Gastroesophageal sphincter (tissue), 3 donors: ENCODE measurements at regions not wholly inside any gene's neighbourhood (a gene's known extent, or its start where the extent isn't known, plus 50 kb on each side); places are given as distances from the start of the nearest gene placed in this dataset.

Source experiments
- EP300 ChIP-seq: sonication (generic); formaldehyde crosslinking; IDR thresholded peaks from one replicate; pipeline ENCODE4 v1.6.1; 2017; ENCODE audit warnings: antibody characterized with exemption, mild to moderate bottlenecking
- POLR2A ChIP-seq, 2 donors: fragments of 450-650 bp; IDR thresholded peaks; one replicate each; pipeline ENCODE4 v1.6.1; 2017; ENCODE audit warnings: antibody characterized with exemption in 2 of 2, mild to moderate bottlenecking in 2 of 2, moderate library complexity in 1 of 2
- POLR2AphosphoS5 ChIP-seq: sonication (generic); formaldehyde crosslinking; IDR thresholded peaks from one replicate; pipeline ENCODE4 v1.6.1; 2017; ENCODE audit warnings: antibody characterized with exemption
- TF ChIP-seq, protein P1 (sequence below), 4 experiments: fragments of 200-600 bp in 2 of 4; fragments of 450-650 bp in 2 of 4; sonication (generic) in 1 of 4; IDR thresholded peaks; one replicate each; pipeline ENCODE4 v1.5.1; 2017 to 2019; ENCODE audit warnings: antibody characterized with exemption in 4 of 4, mild to moderate bottlenecking in 2 of 4, moderate library complexity in 2 of 4

DNA sequence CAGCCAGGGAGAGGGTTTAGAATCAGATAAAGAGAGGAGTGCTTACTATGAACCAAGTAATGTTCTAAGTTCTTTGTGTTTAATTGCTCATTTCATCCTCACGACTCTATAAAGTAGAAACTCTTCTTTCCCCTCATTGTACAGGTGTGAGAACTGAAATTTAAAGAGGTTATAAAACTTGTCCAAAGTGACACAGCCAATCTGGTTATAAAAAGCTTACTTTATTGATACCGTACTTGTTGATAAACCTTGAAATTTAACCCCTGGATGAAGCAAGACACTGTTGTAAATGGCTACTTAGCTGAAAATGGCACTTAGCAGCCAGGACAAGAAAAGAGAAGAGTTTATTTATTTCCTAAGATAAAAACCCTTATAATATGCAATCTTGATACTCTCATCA is 702.4 kb downstream of the KCTD16 start:
- TF ChIP-seq POLR2A (IDR thresholded peaks at IDR 0.05) (no peak), POLR2AphosphoS5 (no peak), EP300 (no peak)
- TF ChIP-seq, protein P1, sequence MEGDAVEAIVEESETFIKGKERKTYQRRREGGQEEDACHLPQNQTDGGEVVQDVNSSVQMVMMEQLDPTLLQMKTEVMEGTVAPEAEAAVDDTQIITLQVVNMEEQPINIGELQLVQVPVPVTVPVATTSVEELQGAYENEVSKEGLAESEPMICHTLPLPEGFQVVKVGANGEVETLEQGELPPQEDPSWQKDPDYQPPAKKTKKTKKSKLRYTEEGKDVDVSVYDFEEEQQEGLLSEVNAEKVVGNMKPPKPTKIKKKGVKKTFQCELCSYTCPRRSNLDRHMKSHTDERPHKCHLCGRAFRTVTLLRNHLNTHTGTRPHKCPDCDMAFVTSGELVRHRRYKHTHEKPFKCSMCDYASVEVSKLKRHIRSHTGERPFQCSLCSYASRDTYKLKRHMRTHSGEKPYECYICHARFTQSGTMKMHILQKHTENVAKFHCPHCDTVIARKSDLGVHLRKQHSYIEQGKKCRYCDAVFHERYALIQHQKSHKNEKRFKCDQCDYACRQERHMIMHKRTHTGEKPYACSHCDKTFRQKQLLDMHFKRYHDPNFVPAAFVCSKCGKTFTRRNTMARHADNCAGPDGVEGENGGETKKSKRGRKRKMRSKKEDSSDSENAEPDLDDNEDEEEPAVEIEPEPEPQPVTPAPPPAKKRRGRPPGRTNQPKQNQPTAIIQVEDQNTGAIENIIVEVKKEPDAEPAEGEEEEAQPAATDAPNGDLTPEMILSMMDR (IDR thresholded peaks at IDR 0.05) = no peak
